GDM1 (cell line): ENCODE measurements at regions not wholly inside any gene's neighbourhood (a gene's known extent, or its start where the extent isn't known, plus 50 kb on each side); places are given as distances from the start of the nearest gene placed in this dataset.

Source experiments
- DNase-seq: peaks from one replicate; lab custom pipeline; 2025; lab: John Stamatoyannopoulos, UW

GRCh38 chr6:112725541-112726085 is 378.5 kb downstream of the RFPL4B start:
- no peak for DNase-seq

DNA sequence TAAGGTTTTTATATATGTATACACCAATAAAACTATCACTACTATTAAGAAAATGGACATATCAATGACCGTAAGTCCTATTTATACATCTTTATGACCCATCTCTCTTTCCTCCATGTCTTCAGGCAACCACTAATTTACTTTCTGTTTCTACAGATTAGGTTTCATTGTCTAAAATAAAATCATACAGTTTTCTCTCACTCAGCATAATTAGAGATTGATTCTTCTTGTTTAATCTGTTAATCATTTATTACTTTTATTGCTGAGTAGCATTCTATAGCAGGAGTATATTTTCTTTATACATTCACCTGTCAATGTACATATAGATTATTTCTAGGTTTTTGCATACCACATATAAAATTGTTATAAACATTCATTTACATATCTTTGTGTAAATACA is 388.0 kb downstream of the RFPL4B start:
- no peak for DNase-seq

DNA sequence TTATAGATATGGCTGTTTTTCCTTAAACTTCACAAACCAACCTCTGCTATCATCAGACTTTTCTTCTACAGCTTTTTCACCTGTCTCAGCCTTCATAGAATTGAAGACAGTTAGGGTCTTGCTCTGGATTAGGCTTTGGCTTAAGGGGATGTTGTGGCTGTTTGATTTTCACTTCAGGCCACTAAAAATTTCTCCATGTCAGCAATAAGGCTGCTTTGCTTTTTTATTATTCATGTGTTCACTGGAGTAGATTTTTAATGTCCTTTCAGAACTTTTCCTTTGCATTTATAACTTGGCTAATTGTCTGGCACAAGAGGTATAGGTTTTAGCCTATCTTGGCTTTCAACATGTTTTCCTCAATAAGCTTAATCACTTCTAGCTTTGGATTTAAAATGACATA is 392.6 kb downstream of the RFPL4B start:
- DNase-seq = no peak

- no peak for DNase-seq
Observed at GRCh38 chr6:112743323-112743722, 396.2 kb downstream of the RFPL4B start.

DNA sequence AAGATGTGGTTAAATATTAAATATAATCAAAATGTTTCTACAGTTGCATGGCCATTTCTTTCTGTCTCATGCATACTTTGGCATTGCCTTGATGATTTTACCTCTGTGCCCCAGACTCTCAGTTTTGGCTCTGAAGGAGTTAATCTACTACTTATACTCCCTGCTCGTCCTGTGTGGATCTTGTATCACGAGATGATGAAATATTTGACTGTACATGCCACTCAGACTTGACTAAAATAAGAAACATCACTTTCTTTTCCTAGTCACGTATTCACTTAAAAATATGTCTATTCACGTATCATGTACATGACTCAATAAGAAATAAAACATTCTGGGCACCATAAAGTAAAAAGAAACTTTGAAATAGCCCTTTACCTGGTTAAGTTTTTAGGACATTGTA is 397.7 kb downstream of the RFPL4B start:
- DNase-seq = no peak

DNA sequence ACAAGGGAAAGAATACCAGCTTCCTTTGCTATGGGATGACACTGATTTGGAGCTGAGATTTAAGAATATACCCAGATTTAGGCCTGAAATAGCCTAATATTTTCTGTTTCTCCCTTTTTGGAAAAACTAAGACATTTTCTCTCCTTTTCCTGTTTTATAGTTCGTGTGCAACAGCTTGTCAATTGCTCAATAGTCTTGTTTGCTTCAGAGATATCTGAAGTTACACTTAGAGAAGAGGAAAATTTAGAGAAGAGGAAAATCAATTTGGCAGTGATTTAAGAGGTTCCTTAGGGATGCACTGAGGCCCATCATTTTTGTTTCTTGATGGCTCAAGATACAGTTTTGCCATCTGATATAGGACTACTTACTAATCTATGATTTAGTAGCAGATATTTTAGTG is 398.6 kb downstream of the RFPL4B start:
- no peak for DNase-seq

DNA sequence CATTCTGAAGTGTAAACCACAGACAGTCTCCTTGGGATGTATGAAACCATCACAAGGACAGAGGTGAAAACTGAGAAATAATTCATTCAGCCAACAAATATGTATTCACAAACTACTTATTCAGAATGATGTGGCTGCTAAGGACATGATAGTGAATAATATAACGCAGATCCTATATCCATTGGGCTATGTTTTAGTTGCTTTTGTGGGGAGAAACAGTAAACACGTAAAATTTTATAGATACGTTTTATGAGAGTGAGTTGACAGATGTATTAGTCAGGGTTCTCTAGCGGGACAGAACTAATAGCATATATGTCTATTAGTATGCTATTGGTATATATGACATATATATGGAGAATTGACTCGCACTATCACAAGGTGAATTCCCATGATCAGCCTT is 402.5 kb downstream of the RFPL4B start:
- no peak for DNase-seq

DNA sequence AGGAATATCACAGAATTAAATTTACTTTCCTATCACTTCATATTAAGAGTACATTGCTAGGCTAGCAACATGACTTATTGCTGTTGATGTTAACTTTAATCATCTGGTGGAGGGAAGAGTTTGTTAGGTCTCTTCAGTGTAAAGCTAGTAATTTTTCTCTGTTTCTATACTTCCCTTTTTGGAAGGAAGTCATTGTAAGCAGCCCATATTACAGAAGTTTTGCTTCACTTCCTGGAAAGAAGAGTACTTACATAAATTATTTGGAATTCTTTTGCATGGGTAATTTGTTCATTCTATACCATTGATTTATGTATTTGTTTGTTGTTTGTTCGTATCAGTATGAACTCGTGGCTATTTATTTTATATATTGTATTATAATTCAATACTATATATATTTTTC is 405.2 kb downstream of the RFPL4B start:
- no peak for DNase-seq

- no peak for DNase-seq
Observed at GRCh38 chr6:112752791-112753190, 405.7 kb downstream of the RFPL4B start.

DNA sequence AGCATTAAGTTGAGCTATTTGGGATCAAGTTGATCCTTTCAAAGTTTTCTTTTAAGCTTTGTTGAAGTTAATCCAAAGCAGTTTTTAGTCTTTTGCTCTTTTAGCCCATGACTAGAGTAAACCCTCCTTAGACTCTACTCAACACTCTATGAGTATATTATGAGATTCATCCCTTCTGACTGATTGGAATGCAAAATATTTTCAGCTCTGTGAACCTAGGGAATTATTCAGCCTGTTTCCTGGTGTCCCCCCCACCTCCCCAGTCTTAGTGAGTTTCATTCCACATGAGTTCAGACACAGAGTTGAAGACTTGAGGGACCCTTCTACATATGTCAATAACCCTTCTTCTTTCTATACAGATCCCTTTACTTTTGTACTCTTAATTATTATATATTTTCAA is 413.7 kb downstream of the RFPL4B start:
- DNase-seq = no peak

GRCh38 chr6:112761740-112762139 is 414.6 kb downstream of the RFPL4B start:
- DNase-seq = no peak

GRCh38 chr6:112764377-112764776 is 417.2 kb downstream of the RFPL4B start:
- no peak for DNase-seq

GRCh38 chr6:112770308-112770707 is 423.2 kb downstream of the RFPL4B start:
- DNase-seq = no peak

DNA sequence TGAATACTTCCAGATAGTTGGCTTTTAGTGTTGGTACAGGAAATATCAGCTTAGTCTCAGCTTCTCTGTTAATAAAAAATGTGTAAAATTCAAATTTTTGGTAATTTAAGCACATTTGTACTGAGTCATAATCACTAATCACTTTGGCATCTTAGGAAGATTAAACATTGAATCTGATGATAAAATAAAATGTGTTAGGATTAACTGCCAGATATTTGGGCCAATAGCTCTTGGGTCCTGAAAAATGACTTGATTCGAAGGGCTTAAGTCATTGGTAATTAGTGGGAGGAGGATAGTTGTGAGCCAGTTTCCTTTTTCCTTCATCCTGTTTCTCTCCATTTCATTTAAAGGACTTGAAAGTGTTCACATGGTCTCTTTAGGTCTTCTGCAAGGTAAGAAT is 426.1 kb downstream of the RFPL4B start:
- DNase-seq = no peak

DNA sequence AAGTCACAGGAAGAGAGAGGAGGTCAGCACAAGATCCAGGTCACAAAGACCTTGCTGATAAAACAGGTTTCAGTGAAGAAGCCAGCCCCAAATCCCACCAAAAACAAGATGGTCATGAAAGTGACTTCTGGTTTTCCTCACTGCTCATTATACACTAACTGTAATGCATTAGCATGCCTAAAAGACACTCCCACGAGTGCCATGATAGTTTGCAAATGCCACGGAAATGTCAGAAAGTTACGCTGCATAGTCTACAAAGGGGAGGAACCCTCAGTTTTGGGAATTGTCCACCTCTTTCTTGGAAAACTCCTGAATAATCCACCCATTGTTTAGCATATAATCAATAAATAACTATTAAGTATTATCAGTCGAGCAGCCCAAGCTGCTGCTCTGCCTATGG is 427.2 kb downstream of the RFPL4B start:
- no peak for DNase-seq

DNA sequence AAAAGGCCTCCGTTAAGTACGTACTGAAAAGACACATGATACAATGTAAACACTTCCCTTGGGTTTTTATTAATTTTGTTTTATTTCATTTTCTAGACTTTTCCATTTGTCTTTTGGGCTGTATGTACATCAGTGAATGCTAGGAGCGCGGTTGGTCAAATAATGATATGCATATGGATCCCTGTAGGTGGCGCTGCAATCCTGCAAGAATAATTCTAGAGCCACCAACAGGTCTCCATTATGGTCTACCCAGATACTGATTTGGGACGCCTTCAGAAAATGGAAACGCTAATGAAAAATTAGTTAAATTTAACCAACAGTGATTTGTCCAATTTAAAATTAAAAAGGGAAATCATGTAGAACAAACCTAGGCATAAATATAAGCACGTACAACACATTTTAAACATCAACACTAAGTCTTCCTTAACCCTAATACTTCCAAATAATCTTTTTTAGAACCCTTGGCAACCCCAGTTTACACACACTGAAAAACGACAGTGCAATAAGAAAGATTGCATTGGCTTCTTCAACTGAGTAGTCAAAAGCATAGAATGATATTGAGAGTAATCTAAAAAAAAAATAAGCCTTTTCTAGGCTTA is 433.5 kb downstream of the RFPL4B start:
- peak; percentile 11 for DNase-seq

DNA sequence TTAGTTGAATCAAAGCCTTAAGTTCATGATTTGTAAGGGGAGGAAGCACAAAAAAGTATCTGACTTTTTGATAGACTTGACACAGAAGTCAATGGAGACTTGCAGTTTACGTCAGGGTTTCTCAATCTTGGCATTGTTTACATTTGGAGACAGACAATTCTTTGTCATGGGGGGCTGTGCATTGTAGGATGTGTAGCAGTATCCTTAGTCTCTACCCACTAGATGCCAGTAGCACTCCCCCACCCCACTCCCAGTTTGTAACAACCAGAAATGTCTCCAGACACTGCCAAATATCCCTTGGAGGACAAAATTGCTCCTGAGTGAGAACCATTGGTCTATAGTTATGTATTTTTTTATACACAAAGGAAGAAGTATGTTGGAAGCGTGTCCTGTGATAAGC is 434.1 kb downstream of the RFPL4B start:
- DNase-seq = no peak

GRCh38 chr6:112785408-112785807 is 438.3 kb downstream of the RFPL4B start:
- no peak for DNase-seq

GRCh38 chr6:112786801-112787200 is 439.7 kb downstream of the RFPL4B start:
- DNase-seq = no peak

DNA sequence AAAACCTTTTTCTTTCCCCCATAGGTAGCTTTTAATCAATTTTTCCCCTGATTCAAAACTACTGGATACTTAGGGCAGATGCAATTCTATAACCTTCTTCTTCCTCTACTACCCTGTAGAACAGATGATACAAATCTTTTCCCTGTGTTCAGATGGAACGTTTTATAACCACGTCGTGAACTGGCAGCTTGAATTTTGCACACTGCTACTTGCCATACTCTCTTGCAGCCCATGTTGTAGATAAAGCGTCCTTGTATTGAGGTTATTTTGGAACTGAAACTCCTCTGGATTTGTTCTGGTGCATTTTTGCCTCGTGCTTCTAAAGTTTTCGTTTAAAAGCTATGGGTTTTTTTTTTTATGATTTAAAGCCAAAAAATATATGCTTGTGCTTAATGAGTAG is 440.2 kb downstream of the RFPL4B start:
- no peak for DNase-seq

- DNase-seq = no peak
Observed at GRCh38 chr6:112795316-112795715, 448.2 kb downstream of the RFPL4B start.

GRCh38 chr6:112796712-112797111 is 449.6 kb downstream of the RFPL4B start:
- no peak for DNase-seq

- DNase-seq = no peak
Observed at GRCh38 chr6:112799889-112800288, 452.8 kb downstream of the RFPL4B start.

DNA sequence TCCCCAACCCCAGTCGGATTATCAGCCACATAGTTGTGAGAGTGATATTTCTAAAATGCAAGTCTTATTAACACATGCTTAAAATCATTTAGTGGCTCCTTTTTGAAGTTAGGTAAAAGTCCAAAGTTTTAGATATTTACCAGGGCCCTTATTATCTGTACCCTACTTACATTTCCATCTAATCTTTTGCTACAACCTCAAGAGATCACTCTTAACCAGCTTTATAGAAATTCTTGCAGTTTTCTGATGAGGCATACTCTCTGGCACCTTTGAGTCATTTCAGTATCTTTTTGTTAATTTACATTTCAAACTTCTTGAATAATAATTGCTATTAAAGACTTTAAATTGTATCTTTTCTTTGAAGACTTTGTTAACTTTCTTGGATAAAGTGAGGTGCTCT is 453.3 kb downstream of the RFPL4B start:
- no peak for DNase-seq

GRCh38 chr6:112800916-112801315 is 453.8 kb downstream of the RFPL4B start:
- DNase-seq = no peak
